Esophagus squamous epithelium (tissue), 4 donors: ENCODE measurements at regions not wholly inside any gene's neighbourhood (a gene's known extent, or its start where the extent isn't known, plus 50 kb on each side); places are given as distances from the start of the nearest gene placed in this dataset.

Experiments
- CTCF ChIP-seq, 6 experiments: fragments of 450-650 bp in 4 of 6; fragments of 200-600 bp in 2 of 6; sonication (generic) in 2 of 6; IDR thresholded peaks; one replicate each; pipeline ENCODE4 v1.5.1; 2016 to 2019; ENCODE audit warnings: antibody characterized with exemption in 6 of 6, mild to moderate bottlenecking in 4 of 6, moderate library complexity in 4 of 6
- POLR2A ChIP-seq, 4 donors: fragments of 450-650 bp; IDR thresholded peaks; one replicate each; pipeline ENCODE4 v1.6.1; 2017; ENCODE audit warnings: antibody characterized with exemption in 4 of 4, mild to moderate bottlenecking in 4 of 4, moderate library complexity in 3 of 4

- TF ChIP-seq CTCF (IDR thresholded peaks at IDR 0.05) (no peak), POLR2A (IDR thresholded peaks at IDR 0.05) (no peak)
Measured at GRCh38 chr5:103369125-103370120, 110.9 kb downstream of the MACIR start.
